ENCODE measurements at regions not wholly inside any gene's neighbourhood (a gene's known extent, or its start where the extent isn't known, plus 50 kb on each side); places are given as distances from the start of the nearest gene placed in this dataset.

DNA sequence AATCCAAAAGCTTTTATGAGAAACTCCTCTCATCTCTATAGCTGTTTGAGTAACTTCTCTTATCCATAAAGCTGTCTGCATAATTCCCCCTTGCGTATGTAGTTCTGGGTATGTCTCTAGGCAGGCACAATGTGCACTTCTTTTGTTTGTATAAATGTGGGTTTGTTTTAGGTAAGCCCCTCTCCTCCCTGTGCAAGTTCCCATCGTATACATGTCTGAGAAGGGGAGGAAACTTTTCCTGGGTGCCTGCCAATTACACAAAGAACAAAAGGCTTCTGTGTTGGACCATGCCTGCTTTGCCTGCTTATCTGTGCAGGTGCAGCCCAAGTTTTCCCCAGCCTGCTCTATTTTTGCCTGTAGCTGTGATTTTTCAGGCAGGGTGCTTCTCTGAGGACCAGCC, 96.7 kb downstream of the CCER1 start:
- no peak for TF ChIP-seq CTCF (IDR thresholded peaks at IDR 0.05; ENCODE audit: extremely low read depth in 1 of 2, insufficient read depth in 1 of 2, low read depth in 1 of 2, low read length in 2 of 2)
- no peak for TF ChIP-seq EZH2 (IDR thresholded peaks at IDR 0.05; ENCODE audit: borderline replicate concordance, low read depth, low read length, severe bottlenecking)
- TF ChIP-seq POLR2A (IDR thresholded peaks at IDR 0.05; ENCODE audit: low read depth, low read length) = no peak
- no peak for TF ChIP-seq GATA2 (IDR thresholded peaks at IDR 0.05; ENCODE audit: insufficient read depth, insufficient read length, low read depth, low read length)
- TF ChIP-seq POLR2AphosphoS5 (IDR thresholded peaks at IDR 0.05; ENCODE audit: insufficient read depth, low read depth, low read length) = no peak
- no peak for TF ChIP-seq JUN (IDR thresholded peaks at IDR 0.05; ENCODE audit: borderline replicate concordance, insufficient read depth, insufficient read length, low read depth)
- no peak for TF ChIP-seq MYC (IDR thresholded peaks at IDR 0.05; ENCODE audit: low read depth, low read length)
